ENCODE measurements at regions not wholly inside any gene's neighbourhood (a gene's known extent, or its start where the extent isn't known, plus 50 kb on each side); places are given as distances from the start of the nearest gene placed in this dataset.

DNA sequence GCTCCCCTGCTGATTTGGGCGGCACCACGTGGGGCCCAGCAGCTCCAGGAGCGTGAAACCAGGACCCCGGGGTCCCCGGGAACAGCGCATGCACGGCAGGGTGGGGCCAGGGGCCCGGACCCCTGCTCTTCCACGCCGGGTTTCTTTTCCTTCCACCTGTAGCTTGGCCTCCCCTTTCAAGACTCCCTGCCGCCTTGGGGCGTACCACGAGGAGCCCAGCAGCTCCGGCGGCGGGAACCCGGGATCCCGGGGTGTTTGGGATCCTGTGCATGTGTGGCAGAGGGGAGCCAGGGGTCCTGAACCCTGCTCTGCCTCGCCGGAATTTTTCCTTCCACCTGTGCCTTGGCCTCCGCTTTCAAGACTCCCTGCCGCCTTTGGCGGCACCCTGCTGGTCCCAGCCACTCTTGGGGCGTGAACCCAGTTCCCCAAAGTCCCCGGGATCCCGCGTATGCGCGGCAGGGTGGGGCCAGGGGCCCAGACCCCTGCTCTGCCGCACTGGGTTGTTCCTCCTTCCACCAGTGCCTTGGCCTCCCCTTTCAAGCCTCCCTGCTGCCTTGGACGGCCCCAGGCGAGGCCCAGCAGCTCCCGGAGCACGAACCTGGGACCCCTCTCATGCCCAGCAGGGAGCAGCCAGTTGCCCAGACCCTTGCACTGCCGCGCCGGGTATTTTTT, 322.7 kb downstream of the ALG10 start:
- FAIRE-seq (no peak), DNase-seq (no peak)
- intact Hi-C loops (cut with DNase I), result no loop called here
- H3K27me3 ChIP-seq (ENCODE audit: control insufficient read depth, insufficient read depth, low read length), result no peaks in the 10 kb centered on the region
- no peak overlapping the region for H3K27ac ChIP-seq (ENCODE audit: low read depth in 2 of 2, low read length in 2 of 2)
- no peaks in the 10 kb centered on the region for H3K9me3 ChIP-seq (ENCODE audit: control insufficient read depth in 2 of 3, insufficient read depth in 1 of 3, low read length in 3 of 3)
- TF ChIP-seq, protein P1, sequence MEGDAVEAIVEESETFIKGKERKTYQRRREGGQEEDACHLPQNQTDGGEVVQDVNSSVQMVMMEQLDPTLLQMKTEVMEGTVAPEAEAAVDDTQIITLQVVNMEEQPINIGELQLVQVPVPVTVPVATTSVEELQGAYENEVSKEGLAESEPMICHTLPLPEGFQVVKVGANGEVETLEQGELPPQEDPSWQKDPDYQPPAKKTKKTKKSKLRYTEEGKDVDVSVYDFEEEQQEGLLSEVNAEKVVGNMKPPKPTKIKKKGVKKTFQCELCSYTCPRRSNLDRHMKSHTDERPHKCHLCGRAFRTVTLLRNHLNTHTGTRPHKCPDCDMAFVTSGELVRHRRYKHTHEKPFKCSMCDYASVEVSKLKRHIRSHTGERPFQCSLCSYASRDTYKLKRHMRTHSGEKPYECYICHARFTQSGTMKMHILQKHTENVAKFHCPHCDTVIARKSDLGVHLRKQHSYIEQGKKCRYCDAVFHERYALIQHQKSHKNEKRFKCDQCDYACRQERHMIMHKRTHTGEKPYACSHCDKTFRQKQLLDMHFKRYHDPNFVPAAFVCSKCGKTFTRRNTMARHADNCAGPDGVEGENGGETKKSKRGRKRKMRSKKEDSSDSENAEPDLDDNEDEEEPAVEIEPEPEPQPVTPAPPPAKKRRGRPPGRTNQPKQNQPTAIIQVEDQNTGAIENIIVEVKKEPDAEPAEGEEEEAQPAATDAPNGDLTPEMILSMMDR (IDR thresholded peaks at IDR 0.05; ENCODE audit: borderline replicate concordance, extremely low read depth, insufficient read depth), result no peak
- no peaks in the 10 kb centered on the region for H3K36me3 ChIP-seq (ENCODE audit: control insufficient read depth in 2 of 3, insufficient read depth in 3 of 3, low read length in 3 of 3)
- H3K4me1 ChIP-seq (ENCODE audit: control insufficient read depth in 2 of 3, insufficient read depth in 2 of 3, low read depth in 1 of 3, low read length in 3 of 3), result no peaks in the 10 kb centered on the region
- H3K9ac ChIP-seq (ENCODE audit: low read length in 3 of 3), result no peak overlapping the region
- no peak overlapping the region for H3K4me3 ChIP-seq (ENCODE audit: low read length in 3 of 3)

GRCh38 chr12:34345801-34346200, 323.5 kb downstream of the ALG10 start:
- Histone ChIP-seq H3K9me3 (ENCODE audit: control insufficient read depth in 2 of 3, insufficient read depth in 1 of 3, low read length in 3 of 3) (no peaks in the 10 kb centered on the region), H3K9ac (ENCODE audit: low read length in 3 of 3) (no peak overlapping the region), H3K4me1 (ENCODE audit: control insufficient read depth in 2 of 3, insufficient read depth in 2 of 3, low read depth in 1 of 3, low read length in 3 of 3) (no peaks in the 10 kb centered on the region), H3K4me3 (ENCODE audit: low read length in 3 of 3) (no peak overlapping the region), H3K27ac (ENCODE audit: low read depth in 2 of 2, low read length in 2 of 2) (no peak overlapping the region), H3K36me3 (ENCODE audit: control insufficient read depth in 2 of 3, insufficient read depth in 3 of 3, low read length in 3 of 3) (no peaks in the 10 kb centered on the region), H3K27me3 (ENCODE audit: control insufficient read depth, insufficient read depth, low read length) (no peaks in the 10 kb centered on the region)
- DNase-seq (no peak), FAIRE-seq (no peak)
- intact Hi-C loops (cut with DNase I), result no loop called here
- TF ChIP-seq, protein P1 (IDR thresholded peaks at IDR 0.05; ENCODE audit: borderline replicate concordance, extremely low read depth, insufficient read depth), result no peak

DNA sequence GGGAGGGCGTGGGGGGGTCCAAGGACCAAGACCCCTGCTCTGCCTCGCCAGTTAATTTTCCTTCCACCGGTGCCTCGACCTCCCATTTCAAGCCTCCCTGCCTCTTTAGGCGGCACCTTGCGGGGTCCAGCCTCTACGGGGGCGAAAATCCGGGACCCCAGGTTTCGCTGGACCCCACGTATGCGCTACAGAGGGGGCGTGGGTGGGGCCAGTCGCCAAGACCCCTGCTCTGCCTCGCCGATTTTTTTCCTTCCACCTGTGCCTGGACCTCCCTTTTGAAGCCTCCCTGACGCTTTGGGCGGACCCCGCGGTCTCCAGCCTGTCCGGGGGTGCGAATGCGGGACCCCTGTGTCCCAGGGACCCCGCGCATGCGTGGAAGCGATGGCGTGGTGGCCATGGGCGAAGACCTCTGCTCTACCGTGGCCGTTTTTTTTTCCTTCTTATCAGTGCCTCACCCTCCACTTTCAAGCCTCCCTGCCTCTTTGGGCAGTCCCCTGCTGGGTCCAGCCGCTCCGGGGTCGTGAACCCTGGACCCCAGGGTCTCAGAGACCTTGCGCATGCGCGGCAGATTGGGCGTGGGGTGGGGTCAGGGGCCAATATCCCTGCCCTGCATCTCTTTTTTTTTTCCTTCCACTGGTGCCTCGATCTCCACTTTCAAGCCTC, 324.2 kb downstream of the ALG10 start:
- Histone ChIP-seq H3K4me1 (ENCODE audit: control insufficient read depth in 2 of 3, insufficient read depth in 2 of 3, low read depth in 1 of 3, low read length in 3 of 3) (no peaks in the 10 kb centered on the region), H3K9ac (ENCODE audit: low read length in 3 of 3) (no peak overlapping the region), H3K36me3 (ENCODE audit: control insufficient read depth in 2 of 3, insufficient read depth in 3 of 3, low read length in 3 of 3) (no peaks in the 10 kb centered on the region), H3K9me3 (ENCODE audit: control insufficient read depth in 2 of 3, insufficient read depth in 1 of 3, low read length in 3 of 3) (no peaks in the 10 kb centered on the region), H3K4me3 (ENCODE audit: low read length in 3 of 3) (no peak overlapping the region), H3K27ac (ENCODE audit: low read depth in 2 of 2, low read length in 2 of 2) (no peak overlapping the region), H3K27me3 (ENCODE audit: control insufficient read depth, insufficient read depth, low read length) (no peaks in the 10 kb centered on the region)
- TF ChIP-seq, protein P1 (IDR thresholded peaks at IDR 0.05; ENCODE audit: borderline replicate concordance, extremely low read depth, insufficient read depth), result no peak
- DNase-seq (no peak), FAIRE-seq (no peak)
- intact Hi-C loops (cut with DNase I), result no loop called here
